Activated CD8-positive, alpha-beta memory T cell treated with anti-CD3 and anti-CD28 coated beads for 24 hours (primary cell): ENCODE measurements at regions not wholly inside any gene's neighbourhood (a gene's known extent, or its start where the extent isn't known, plus 50 kb on each side); places are given as distances from the start of the nearest gene placed in this dataset.
"Not testable (repeated sequence)": the region's sequence is repeated elsewhere in the genome, so short reads cannot be mapped to it uniquely, and the experiment has no call there.

Experiments used
- DNase-seq: peaks from one replicate; pipeline ENCODE4 v3.0.0-alpha.2; 2020

DNA sequence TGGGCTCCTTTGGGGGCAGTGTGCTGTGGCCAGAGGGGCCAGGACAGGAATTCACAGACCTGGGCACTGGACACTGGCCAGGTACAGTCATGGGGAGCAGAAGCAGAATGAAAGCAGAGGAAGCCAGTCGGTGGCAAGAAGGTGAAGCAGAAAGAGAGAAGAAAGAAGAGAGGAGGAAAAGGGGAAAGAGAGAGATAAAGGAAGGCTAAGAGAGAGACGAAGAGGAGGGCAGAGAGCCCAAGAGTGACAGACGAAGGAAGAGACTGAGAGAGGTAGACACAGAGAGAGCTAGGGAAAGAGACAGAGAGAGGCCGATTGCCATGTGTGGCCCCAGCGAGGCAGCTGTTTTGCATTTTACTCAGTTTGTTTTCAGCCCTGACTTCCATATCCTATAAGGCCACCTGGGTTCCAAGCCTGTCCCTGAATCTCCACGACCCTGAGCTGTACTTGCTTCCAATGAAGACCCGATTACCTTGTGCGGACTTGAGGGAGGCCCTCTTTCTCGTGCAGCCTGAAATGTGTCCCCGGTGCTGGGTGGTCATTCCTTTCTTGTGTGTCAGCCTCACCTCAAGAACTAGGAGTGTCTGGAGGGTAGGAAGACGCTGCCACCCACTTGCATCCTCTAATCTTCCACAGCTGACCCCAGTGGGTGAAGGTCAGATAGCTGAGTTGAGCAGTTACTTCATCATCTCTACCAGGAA lies 73.9 kb downstream of the LSM3 start:
- no peak for DNase-seq

- DNase-seq = no peak
These were observed 74.5 kb downstream of the LSM3 start for GRCh38 chr3:14253022-14253706.

- no peak for DNase-seq
These were observed 75.2 kb downstream of the LSM3 start for GRCh38 chr3:14253707-14254382.

- no peak for DNase-seq
These were observed 76.4 kb downstream of the LSM3 start for GRCh38 chr3:14254812-14255702.

DNA sequence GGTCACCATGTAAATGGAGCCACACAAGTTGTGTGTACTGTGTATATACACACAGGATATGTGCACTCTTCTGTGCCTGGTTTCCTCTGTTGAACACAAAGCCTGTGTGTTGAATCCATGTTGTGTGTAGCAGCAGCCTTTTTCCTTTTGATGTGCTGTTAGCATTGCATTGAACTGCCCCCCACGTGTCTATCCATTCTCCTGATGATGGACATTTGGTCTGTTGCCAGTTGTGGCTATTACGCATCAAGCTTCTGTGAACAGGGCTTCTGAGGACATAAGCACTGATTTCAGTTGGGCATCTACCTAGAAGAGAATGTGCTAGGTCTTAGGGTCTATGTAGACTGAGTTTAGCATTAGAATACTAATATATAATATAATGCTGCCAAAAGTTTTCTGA lies 77.4 kb downstream of the LSM3 start:
- no peak for DNase-seq

DNA sequence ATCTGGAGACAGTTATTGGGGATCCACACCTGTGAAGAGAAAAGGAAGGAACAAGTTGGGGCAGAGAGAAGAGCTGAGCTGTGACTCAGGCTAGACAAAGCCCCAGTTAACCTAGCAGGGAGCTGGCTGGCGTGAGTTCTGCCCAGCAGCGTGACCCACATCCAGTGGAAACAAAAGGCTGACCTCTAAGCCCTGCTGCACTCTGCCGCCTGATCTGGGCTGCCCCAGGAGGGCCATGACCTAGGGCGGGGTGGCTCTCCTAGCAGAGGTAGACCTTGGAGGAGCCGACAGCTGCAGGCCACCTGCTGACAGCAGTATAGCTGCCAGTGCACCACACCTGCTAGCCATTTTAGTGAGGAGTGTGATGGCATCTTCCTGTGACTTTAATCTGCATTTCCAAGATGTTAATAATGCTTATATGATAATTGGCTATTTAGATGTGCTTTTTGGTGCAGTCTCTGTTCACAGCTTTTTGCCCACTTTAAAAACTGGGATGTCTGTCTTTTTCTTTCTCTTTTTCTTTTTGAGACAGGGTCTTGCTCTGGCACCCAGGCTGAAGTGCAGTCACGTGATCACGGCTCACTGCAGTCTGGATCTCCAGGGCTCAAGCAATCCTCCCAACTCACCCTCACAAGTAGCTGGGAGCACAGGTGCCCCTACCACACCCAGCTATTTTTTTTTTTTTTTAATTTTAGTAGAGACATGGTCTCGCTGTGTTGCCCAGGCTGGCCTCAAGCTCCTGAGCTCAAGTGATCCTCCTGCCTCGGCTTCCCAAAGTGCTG lies 78.1 kb downstream of the LSM3 start:
- no peak for DNase-seq

DNA sequence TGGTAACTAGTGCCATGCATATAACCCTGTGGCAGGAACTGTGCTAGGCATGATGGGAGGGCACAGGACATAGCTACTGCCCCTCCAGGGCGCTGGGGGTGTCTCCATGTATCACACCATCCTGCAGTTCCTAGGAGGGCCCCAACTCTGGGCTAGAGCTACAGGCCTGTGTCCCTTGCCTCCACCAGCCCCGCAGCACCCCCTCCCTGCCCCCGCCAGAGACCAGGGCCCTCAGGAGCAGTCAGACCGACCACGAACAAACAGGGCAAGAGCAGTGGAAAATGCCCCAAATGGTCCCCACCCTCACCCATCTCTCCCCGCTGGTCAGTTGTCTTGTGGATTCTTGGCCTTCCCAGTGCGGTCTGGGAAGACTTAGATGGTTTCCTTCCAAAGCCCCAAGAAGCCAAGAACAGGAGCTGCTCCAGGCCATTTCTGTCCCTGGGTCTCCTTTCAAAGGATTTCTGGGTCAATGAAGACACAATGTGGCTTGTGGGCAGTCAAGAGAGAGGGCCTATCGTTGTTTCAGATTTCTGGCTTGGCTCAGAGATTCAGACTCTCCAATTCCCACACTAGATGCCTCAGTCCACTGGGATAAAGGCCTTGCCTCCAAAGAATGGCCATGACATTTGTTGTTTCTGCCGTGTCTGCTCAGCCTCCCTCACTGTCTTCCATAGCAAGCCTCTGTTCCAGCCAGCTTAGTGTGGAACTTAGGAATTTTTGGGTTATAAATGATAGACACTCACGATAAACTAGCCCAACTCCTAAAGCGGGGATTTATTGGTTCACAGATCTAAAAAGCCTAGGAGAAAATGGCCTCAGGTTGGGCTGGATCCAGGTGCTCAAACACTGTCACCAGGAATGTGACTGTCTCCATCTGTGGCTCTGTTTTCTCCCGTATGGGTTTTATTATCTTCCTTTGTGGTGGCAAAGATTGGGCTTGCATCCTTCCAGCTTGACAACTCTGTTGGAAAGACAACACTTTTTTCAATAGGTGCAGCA lies 80.6 kb downstream of the LSM3 start:
- no peak for DNase-seq

DNA sequence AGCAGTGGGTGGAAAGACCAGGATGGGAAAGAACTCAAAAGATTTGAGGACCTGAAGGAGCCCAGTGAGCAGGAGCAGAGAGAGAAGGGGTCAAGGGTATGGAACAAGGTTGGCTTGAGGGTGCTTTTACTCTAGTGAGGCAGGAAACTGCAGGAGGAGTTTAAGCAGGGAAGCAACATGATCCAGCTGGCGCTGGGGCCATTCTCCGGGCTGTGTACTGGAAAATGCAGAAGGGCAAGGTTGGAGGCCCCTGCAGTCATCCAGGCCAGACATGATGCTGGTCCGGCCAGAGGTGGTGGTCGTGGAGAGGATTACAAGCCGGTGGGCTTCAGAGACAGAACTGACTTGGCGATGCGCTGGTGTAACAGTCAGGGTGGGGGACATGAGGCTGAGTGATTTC lies 81.8 kb downstream of the LSM3 start:
- no peak for DNase-seq

GRCh38 chr3:14261229-14261628 lies 82.6 kb downstream of the LSM3 start:
- peak; percentile 92 for DNase-seq

- no peak for DNase-seq
These were observed 83.6 kb downstream of the LSM3 start for GRCh38 chr3:14262212-14262611.

DNA sequence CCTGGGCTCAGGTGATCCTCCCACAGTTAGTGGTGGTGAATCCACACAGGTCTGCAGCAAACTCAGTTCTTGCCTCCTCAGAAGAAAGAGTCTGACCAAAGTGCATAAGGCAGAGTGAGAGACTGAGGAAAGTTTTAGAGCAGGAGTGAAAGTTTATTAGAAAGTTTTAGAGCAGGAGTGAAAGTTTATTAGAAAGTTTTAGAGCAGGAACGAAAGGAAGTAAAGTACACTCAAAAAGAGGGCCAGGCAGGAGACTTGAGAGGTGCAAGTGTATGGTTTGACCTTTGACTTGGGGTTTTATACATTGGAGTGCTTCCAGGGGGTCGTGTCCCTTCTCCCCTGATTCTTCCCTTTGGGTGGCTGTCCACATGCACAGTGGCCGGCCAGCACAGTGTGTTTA lies 84.2 kb downstream of the LSM3 start:
- no peak for DNase-seq

DNA sequence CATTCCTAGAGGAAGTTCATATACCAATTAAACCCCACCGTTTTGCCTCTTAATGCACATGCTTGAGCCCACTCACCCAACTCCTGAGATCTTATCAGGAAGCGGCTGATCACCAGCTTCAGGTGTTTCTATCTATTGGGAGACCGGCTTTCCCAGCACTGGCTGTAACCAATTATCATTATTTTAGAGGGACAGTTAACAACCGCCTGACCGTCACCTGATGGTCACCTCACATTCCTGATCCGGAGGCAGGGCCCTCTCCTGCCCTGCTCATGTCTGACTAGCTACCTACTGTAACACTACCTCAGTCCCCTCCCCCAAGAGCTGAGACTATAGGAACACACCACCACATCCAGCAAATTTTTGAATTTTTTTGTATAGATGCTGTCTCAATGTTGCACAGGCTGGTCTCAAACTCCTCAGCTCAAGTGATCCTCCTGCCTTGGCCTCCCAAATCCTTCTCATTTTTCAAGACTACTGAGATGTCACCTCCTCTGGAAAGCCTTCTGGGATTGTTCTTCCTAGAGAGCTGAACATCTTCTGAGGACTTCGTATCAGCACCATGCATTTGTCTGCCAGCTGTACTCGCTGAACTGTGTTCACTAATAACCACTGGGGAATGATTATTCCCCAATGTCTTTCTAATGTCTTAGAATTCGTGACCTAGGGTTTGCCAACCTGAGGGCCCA lies 84.8 kb downstream of the LSM3 start:
- no peak for DNase-seq

DNA sequence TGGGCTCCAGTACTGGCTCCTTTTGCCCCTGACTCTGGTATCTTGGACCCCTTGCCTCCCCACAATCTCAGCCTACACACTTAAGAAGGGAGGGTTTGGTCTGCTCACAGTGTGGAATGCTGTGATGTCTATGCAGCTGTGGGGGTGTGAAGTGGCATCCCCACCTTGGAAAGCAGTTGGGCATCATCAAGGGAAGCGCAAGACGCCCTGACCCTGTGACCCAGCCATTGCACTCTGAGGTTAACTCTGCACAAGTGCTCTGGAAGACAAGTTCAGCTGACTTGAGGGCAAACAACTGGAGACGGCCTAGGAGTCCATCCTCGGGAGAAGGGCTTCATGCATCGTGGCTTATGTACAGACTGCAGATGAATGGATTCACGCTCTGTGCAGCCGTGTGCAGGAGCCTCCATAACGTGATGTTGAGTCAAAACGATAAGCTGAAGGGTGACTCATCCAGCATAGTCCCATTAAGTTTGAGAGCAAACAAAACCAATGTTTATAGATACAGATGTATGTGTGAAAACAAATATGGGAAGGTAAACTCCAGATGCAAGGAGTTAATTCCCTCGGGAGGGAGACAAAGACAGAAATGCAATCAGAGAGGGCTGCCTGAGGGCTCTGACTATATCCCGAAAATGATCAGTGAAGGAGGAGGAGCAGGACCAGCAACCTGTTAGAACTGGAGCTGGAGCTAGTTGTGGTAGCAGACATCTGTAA lies 86.8 kb downstream of the LSM3 start:
- no peak for DNase-seq

GRCh38 chr3:14266361-14266760 lies 87.7 kb downstream of the LSM3 start:
- no peak for DNase-seq

GRCh38 chr3:14267976-14268375 lies 89.4 kb downstream of the LSM3 start:
- DNase-seq = no peak

DNA sequence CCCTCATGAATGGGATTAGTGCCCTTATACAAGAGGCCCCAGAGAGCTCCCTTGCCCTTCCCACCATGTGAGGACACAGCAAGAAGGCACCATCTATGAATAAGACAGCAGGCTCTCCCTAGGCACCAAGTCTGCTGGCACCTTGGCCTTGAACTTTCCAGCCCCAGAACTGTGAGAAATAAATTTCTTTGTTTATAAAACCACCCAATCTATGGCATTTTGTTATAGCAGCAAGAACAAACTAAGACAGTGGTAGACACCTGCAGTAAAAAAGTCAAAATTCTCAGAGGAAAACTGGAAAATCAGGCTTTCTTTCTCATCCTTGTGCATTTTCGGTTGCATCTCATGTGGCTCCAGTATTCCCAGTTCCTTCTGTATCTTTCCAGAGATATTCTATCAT lies 90.3 kb downstream of the LSM3 start:
- no peak for DNase-seq

GRCh38 chr3:14272041-14272958 lies 93.7 kb downstream of the LSM3 start:
- DNase-seq = not testable (repeated sequence)

DNA sequence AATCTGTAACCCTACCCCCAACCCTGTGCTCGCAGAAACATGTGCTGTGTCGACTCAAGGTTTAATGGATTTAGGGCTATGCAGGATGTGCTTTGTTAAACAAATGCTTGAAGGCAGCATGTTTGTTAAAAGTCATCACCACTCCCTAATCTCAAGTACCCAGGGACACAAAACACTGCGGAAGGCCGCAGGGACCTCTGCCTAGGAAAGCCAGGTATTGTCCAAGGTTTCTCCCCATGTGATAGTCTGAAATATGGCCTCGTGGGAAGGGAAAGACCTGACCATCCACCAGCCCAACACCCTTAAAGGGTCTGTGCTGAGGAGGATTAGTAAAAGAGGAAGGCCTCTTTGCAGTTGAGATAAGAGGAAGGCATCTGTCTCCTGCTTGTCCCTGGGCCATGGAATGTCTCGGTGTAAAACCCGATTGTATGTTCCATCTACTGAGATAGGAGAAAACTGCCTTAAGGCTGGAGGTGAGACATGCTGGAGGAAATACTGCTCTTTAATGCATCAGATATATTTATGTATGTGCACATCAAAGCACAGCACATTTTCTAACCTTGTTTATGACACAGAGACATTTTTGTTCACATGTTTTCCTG lies 94.4 kb downstream of the LSM3 start:
- DNase-seq = not testable (repeated sequence)
